Activated naive CD8-positive, alpha-beta T cell treated with anti-CD3 and anti-CD28 coated beads, Interleukin-2, amount 10 ng/mL, durations not matched to agents 7 days and 5 days (primary cell): ENCODE measurements at regions not wholly inside any gene's neighbourhood (a gene's known extent, or its start where the extent isn't known, plus 50 kb on each side); places are given as distances from the start of the nearest gene placed in this dataset.
"Not testable (repeated sequence)": the region's sequence is repeated elsewhere in the genome, so short reads cannot be mapped to it uniquely, and the experiment has no call there.

Experiments used
- ATAC-seq: fragments of 150-1000 bp; cut with Tn5 transposase; one replicate; pipeline ENCODE4 v1.10.0; 2021; ENCODE audit warnings: low read depth, moderate library complexity
- POLR2A ChIA-PET: fragments of 350-600 bp; sonication (Branson Sonifier 250); formaldehyde crosslinking; loops from one replicate; lab custom pipeline; 2021; ENCODE audit warnings: antibody characterized with exemption; lab: Charles Lee
- DNase-seq: peaks from one replicate; pipeline ENCODE4 v3.0.0; 2021
- H3K27ac Mint-ChIP-seq: one replicate; pipeline ENCODE4 v1.8.0; 2022; ENCODE audit warnings: mild to moderate bottlenecking, mixed read lengths
- H3K27me3 Mint-ChIP-seq: one replicate; pipeline ENCODE4 v1.8.0; 2022; ENCODE audit warnings: mild to moderate bottlenecking, moderate library complexity, mixed read lengths
- H3K36me3 Mint-ChIP-seq: one replicate; pipeline ENCODE4 v1.8.0; 2021; ENCODE audit warnings: mild to moderate bottlenecking, mixed read lengths
- H3K4me1 Mint-ChIP-seq: one replicate; pipeline ENCODE4 v1.8.0; 2021; ENCODE audit warnings: mixed read lengths
- H3K4me3 Mint-ChIP-seq: one replicate; pipeline ENCODE4 v1.8.0; 2022; ENCODE audit warnings: mild to moderate bottlenecking, moderate library complexity, mixed read lengths
- H3K9me3 Mint-ChIP-seq: one replicate; pipeline ENCODE4 v1.8.0; 2021; ENCODE audit warnings: mixed read lengths

GRCh38 chr12:131571827-131572226 is 139.1 kb upstream of the SFSWAP start:
- H3K4me3 Mint-ChIP-seq: no peak overlapping the region
- no peak overlapping the region for H3K27ac Mint-ChIP-seq
- no peaks in the 10 kb centered on the region for H3K4me1 Mint-ChIP-seq
- DNase-seq (no peak), ATAC-seq (no peak)
- H3K36me3 Mint-ChIP-seq: no peaks in the 10 kb centered on the region
- no peaks in the 10 kb centered on the region for H3K27me3 Mint-ChIP-seq
- H3K9me3 Mint-ChIP-seq: no peaks in the 10 kb centered on the region
- POLR2A ChIA-PET: no interaction called here

- Mint-ChIP-seq H3K27ac (no peak overlapping the region), H3K4me3 (no peak overlapping the region), H3K36me3 (no peaks in the 10 kb centered on the region), H3K4me1 (no peaks in the 10 kb centered on the region), H3K27me3 (no peaks in the 10 kb centered on the region), H3K9me3 (no peaks in the 10 kb centered on the region)
- no peak for DNase-seq
- no peak for ATAC-seq
- POLR2A ChIA-PET: no interaction called here
Observed at GRCh38 chr12:131572626-131573025, 138.3 kb upstream of the SFSWAP start.

GRCh38 chr12:131573631-131574394 is 137.1 kb upstream of the SFSWAP start:
- POLR2A ChIA-PET: no interaction called here
- Mint-ChIP-seq H3K27ac (no peak overlapping the region), H3K4me1 (no peaks in the 10 kb centered on the region), H3K36me3 (no peaks in the 10 kb centered on the region), H3K9me3 (no peaks in the 10 kb centered on the region), H3K4me3 (no peak overlapping the region), H3K27me3 (no peaks in the 10 kb centered on the region)
- DNase-seq (no peak), ATAC-seq (no peak)

- Mint-ChIP-seq H3K4me1 (no peaks in the 10 kb centered on the region), H3K4me3 (no peak overlapping the region), H3K9me3 (peaks cover under 1% of the 10 kb centered on the region), H3K27ac (no peak overlapping the region), H3K27me3 (peaks cover under 1% of the 10 kb centered on the region), H3K36me3 (no peaks in the 10 kb centered on the region)
- DNase-seq (no peak), ATAC-seq (no peak)
- POLR2A ChIA-PET: no interaction called here
Observed at GRCh38 chr12:131574395-131574771, 136.5 kb upstream of the SFSWAP start.

GRCh38 chr12:131575371-131575770 is 135.5 kb upstream of the SFSWAP start:
- Mint-ChIP-seq H3K27ac (no peak overlapping the region), H3K36me3 (no peaks in the 10 kb centered on the region), H3K4me1 (no peaks in the 10 kb centered on the region), H3K27me3 (peaks cover 3% of the 10 kb centered on the region), H3K9me3 (peaks cover 2% of the 10 kb centered on the region), H3K4me3 (no peak overlapping the region)
- POLR2A ChIA-PET: no interaction called here
- ATAC-seq: no peak
- DNase-seq: no peak

GRCh38 chr12:131576734-131577133 is 134.2 kb upstream of the SFSWAP start:
- DNase-seq, ATAC-seq, POLR2A ChIA-PET: not testable (repeated sequence)

GRCh38 chr12:131577766-131578165 is 133.1 kb upstream of the SFSWAP start:
- Mint-ChIP-seq H3K4me1 (no peaks in the 10 kb centered on the region), H3K27ac (no peak overlapping the region), H3K9me3 (peaks cover 2% of the 10 kb centered on the region), H3K4me3 (no peak overlapping the region), H3K27me3 (peaks cover 3% of the 10 kb centered on the region), H3K36me3 (no peaks in the 10 kb centered on the region)
- POLR2A ChIA-PET: no interaction called here
- DNase-seq: no peak
- ATAC-seq: no peak

More at GRCh38 chr12:131576734-131577133, 134.2 kb upstream of the SFSWAP start:
- not testable (repeated sequence) for H3K27me3 Mint-ChIP-seq, H3K36me3 Mint-ChIP-seq, H3K4me1 Mint-ChIP-seq, H3K4me3 Mint-ChIP-seq, H3K9me3 Mint-ChIP-seq, H3K27ac Mint-ChIP-seq

- Mint-ChIP-seq H3K9me3 (peaks cover 2% of the 10 kb centered on the region), H3K27ac (no peak overlapping the region), H3K27me3 (peaks cover 3% of the 10 kb centered on the region), H3K4me1 (no peaks in the 10 kb centered on the region), H3K4me3 (no peak overlapping the region), H3K36me3 (no peaks in the 10 kb centered on the region)
- no peak for ATAC-seq
- POLR2A ChIA-PET: no interaction called here
- DNase-seq: no peak
Observed at GRCh38 chr12:131578828-131579470, 131.9 kb upstream of the SFSWAP start.

- no peak overlapping the region for H3K27ac Mint-ChIP-seq
- no peaks in the 10 kb centered on the region for H3K4me1 Mint-ChIP-seq
- peaks cover 3% of the 10 kb centered on the region for H3K27me3 Mint-ChIP-seq
- POLR2A ChIA-PET: no interaction called here
- peaks cover 4% of the 10 kb centered on the region for H3K9me3 Mint-ChIP-seq
- ATAC-seq (no peak), DNase-seq (no peak)
- H3K4me3 Mint-ChIP-seq: no peak overlapping the region
- H3K36me3 Mint-ChIP-seq: no peaks in the 10 kb centered on the region
Observed at GRCh38 chr12:131583090-131583712, 127.7 kb upstream of the SFSWAP start.

- Mint-ChIP-seq H3K4me1 (no peaks in the 10 kb centered on the region), H3K27ac (no peak overlapping the region), H3K9me3 (peaks cover 4% of the 10 kb centered on the region), H3K27me3 (no peaks in the 10 kb centered on the region), H3K4me3 (no peak overlapping the region), H3K36me3 (no peaks in the 10 kb centered on the region)
- ATAC-seq: no peak
- no peak for DNase-seq
- POLR2A ChIA-PET: no interaction called here
Observed at GRCh38 chr12:131586269-131586668, 124.6 kb upstream of the SFSWAP start.

- DNase-seq (no peak), ATAC-seq (no peak)
- H3K9me3 Mint-ChIP-seq: peaks cover 4% of the 10 kb centered on the region
- no peak overlapping the region for H3K4me3 Mint-ChIP-seq
- POLR2A ChIA-PET: no interaction called here
- no peaks in the 10 kb centered on the region for H3K4me1 Mint-ChIP-seq
- no peaks in the 10 kb centered on the region for H3K27me3 Mint-ChIP-seq
- H3K27ac Mint-ChIP-seq: no peak overlapping the region
- no peaks in the 10 kb centered on the region for H3K36me3 Mint-ChIP-seq
Observed at GRCh38 chr12:131586761-131587160, 124.1 kb upstream of the SFSWAP start.

- no peak for ATAC-seq
- no peak for DNase-seq
- Mint-ChIP-seq H3K36me3 (no peaks in the 10 kb centered on the region), H3K27ac (no peak overlapping the region), H3K27me3 (no peaks in the 10 kb centered on the region), H3K9me3 (peaks cover 4% of the 10 kb centered on the region), H3K4me1 (no peaks in the 10 kb centered on the region), H3K4me3 (no peak overlapping the region)
- POLR2A ChIA-PET: no interaction called here
Observed at GRCh38 chr12:131587565-131587964, 123.3 kb upstream of the SFSWAP start.

GRCh38 chr12:131589221-131589897 is 121.5 kb upstream of the SFSWAP start:
- DNase-seq (no peak), ATAC-seq (no peak)
- H3K27ac Mint-ChIP-seq: no peak overlapping the region
- POLR2A ChIA-PET: no interaction called here
- H3K9me3 Mint-ChIP-seq: peaks cover 4% of the 10 kb centered on the region
- H3K27me3 Mint-ChIP-seq: no peaks in the 10 kb centered on the region
- peaks cover 12% of the 10 kb centered on the region for H3K4me1 Mint-ChIP-seq
- no peak overlapping the region for H3K4me3 Mint-ChIP-seq
- H3K36me3 Mint-ChIP-seq: no peaks in the 10 kb centered on the region
